ENCODE measurements at regions not wholly inside any gene's neighbourhood (a gene's known extent, or its start where the extent isn't known, plus 50 kb on each side); places are given as distances from the start of the nearest gene placed in this dataset.

DNA sequence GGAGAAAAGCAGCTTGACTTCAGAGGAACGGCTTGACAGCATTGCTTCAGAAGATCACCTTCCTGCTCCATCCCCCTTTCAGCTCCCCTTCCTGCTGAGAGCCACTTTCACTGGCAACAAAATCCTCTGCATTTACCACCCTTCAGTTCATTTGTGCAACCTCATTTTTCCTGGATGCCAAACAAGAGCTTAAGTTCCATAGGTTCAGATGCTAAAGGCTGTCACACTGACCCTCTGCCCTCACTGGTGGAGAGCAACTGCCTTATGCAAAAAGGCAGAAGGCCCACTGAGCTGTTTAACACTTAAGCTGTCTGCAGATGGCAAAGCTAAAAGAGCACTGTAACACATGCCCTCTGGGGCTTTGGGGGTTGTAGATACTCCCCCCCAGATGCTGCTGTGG is 131.2 kb upstream of the SPACA1 start:
- no peak overlapping the region for H3K4me3 Mint-ChIP-seq
- no peak overlapping the region for H3K27ac Mint-ChIP-seq
- H3K27ac ChIP-seq (ENCODE audit: insufficient read depth, low read length, poor library complexity, severe bottlenecking): no peak overlapping the region
- H3K27me3 ChIP-seq (ENCODE audit: control insufficient read depth, insufficient read depth, low read length): peaks cover 7% of the 10 kb centered on the region
- no peaks in the 10 kb centered on the region for H3K4me1 ChIP-seq (ENCODE audit: control insufficient read depth, insufficient read depth, low read length, poor library complexity, severe bottlenecking)
- no peak for DNase-seq
- no peaks in the 10 kb centered on the region for H3K4me1 Mint-ChIP-seq
- H3K9me3 Mint-ChIP-seq: peaks cover 0 to 2% (median 0%) of the 10 kb centered on the region in 7 donors
- no peaks in the 10 kb centered on the region for H3K9me3 ChIP-seq (ENCODE audit: control insufficient read depth in 2 of 2, low read length in 2 of 2)
- peaks cover 23% of the 10 kb centered on the region for H3K27me3 Mint-ChIP-seq
- no peak for ATAC-seq (ENCODE audit: low read depth in 2 of 2)
- H3K36me3 Mint-ChIP-seq: no peaks in the 10 kb centered on the region
- no peak overlapping the region for H3K4me3 ChIP-seq (ENCODE audit: low read depth, low read length)
- no peaks in the 10 kb centered on the region for H3K36me3 ChIP-seq (ENCODE audit: control insufficient read depth, insufficient read depth, low read length)

DNA sequence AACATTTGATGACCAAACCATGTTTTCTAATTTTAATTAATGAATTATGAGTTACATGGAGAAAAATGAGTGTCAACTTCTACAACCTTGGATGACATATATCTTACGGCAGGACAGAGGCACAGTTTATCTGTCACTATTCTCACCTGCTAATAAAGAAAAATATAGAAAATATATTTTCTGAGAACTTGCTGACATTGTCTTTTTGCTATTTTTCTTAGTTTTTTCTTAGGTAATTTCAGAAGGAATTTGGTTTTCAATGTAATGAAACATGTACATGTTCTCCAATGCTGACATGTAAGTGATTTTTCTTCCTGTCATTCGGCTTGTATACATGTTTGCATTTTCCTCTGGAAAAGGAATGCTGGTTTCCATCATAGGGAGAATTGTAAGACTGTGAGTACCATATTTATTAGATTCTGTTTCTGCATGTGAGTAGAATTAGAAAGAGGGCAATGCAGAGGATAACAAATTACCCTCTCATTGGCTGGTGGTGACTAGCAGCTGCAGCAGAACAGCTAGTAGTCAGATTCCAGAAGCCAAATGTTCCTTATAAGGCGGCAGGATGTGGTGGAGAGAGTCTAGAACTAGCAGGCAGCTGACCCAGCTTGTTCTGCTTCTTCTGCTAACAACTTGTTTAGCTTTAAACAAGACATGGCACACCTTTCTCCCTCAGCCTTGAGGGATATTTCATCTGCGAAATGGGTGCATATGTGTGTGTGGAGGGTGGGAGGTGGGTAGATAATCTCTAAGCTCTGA is 132.8 kb upstream of the SPACA1 start:
- no peak overlapping the region for H3K4me3 ChIP-seq (ENCODE audit: low read depth, low read length)
- H3K36me3 ChIP-seq (ENCODE audit: control insufficient read depth, insufficient read depth, low read length): no peaks in the 10 kb centered on the region
- no peaks in the 10 kb centered on the region for H3K4me1 Mint-ChIP-seq
- no peaks in the 10 kb centered on the region for H3K36me3 Mint-ChIP-seq
- peaks cover 7% of the 10 kb centered on the region for H3K27me3 ChIP-seq (ENCODE audit: control insufficient read depth, insufficient read depth, low read length)
- H3K4me3 Mint-ChIP-seq: no peak overlapping the region
- peak in 1 of 2 donors; percentile 69 for ATAC-seq (ENCODE audit: low read depth in 2 of 2)
- H3K27ac Mint-ChIP-seq: no peak overlapping the region
- peaks cover 29% of the 10 kb centered on the region for H3K27me3 Mint-ChIP-seq
- no peaks in the 10 kb centered on the region for H3K9me3 ChIP-seq (ENCODE audit: control insufficient read depth in 2 of 2, low read length in 2 of 2)
- no peak overlapping the region for H3K27ac ChIP-seq (ENCODE audit: insufficient read depth, low read length, poor library complexity, severe bottlenecking)
- peaks cover 0 to 3% (median 0%) of the 10 kb centered on the region in 7 donors for H3K9me3 Mint-ChIP-seq
- DNase-seq: peak in 1 of 3 donors; percentile 28
- H3K4me1 ChIP-seq (ENCODE audit: control insufficient read depth, insufficient read depth, low read length, poor library complexity, severe bottlenecking): no peaks in the 10 kb centered on the region

DNA sequence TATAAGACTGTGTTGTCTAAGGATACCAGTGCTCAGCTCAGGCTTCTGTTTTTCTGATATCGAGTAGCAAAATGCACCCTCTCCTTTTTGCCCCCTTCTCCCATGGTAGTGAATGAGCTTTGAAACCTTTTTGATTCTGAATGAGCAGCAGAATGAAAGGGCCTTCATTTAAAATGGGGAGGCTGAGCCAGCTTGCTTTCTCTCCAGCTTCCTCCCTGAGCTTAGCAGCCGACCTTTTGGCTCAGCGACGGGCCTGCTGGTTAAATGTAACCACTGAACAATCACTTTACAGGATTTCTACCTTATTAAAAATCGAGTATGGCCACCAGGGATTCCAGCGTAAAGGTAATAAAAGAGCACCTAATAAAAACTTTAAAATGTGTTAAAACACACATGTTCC is 133.7 kb upstream of the SPACA1 start:
- peaks cover 0 to 3% (median 0%) of the 10 kb centered on the region in 7 donors for H3K9me3 Mint-ChIP-seq
- Histone ChIP-seq H3K4me1 (ENCODE audit: control insufficient read depth, insufficient read depth, low read length, poor library complexity, severe bottlenecking) (no peaks in the 10 kb centered on the region), H3K4me3 (ENCODE audit: low read depth, low read length) (no peak overlapping the region), H3K36me3 (ENCODE audit: control insufficient read depth, insufficient read depth, low read length) (no peaks in the 10 kb centered on the region), H3K27me3 (ENCODE audit: control insufficient read depth, insufficient read depth, low read length) (peaks cover 7% of the 10 kb centered on the region), H3K9me3 (ENCODE audit: control insufficient read depth in 2 of 2, low read length in 2 of 2) (no peaks in the 10 kb centered on the region), H3K27ac (ENCODE audit: insufficient read depth, low read length, poor library complexity, severe bottlenecking) (no peak overlapping the region)
- H3K4me1 Mint-ChIP-seq: no peaks in the 10 kb centered on the region
- H3K36me3 Mint-ChIP-seq: no peaks in the 10 kb centered on the region
- H3K4me3 Mint-ChIP-seq: no peak overlapping the region
- peaks cover 36% of the 10 kb centered on the region for H3K27me3 Mint-ChIP-seq
- DNase-seq (no peak), ATAC-seq (ENCODE audit: low read depth in 2 of 2) (no peak)
- no peak overlapping the region for H3K27ac Mint-ChIP-seq

DNA sequence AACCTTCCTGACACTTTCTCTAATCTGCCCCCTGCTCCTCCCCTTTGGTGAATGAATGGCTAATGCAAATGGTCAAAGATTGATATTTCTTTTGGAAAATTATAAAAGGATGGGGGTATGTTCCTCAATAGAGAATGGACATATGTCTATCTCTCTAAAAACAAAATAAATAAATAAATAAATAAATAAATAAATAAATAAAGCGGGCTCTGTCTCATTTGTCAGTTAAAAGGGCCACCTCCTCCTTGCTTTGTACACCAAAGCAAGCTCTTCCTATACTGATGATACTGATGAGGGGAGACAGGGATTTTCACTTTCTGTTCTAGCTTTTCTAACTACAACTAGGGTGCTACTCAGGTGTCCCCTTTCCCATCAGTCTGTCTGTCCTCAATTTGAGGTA is 135.5 kb upstream of the SPACA1 start:
- Mint-ChIP-seq H3K36me3 (no peaks in the 10 kb centered on the region), H3K27ac (no peak overlapping the region), H3K9me3 (peaks cover 0 to 3% (median 0%) of the 10 kb centered on the region in 7 donors), H3K4me3 (no peak overlapping the region), H3K4me1 (peaks cover 0 to 2% (median under 1%) of the 10 kb centered on the region in 4 donors), H3K27me3 (peaks cover 42% of the 10 kb centered on the region)
- Histone ChIP-seq H3K27ac (ENCODE audit: insufficient read depth, low read length, poor library complexity, severe bottlenecking) (no peak overlapping the region), H3K9me3 (ENCODE audit: control insufficient read depth in 2 of 2, low read length in 2 of 2) (no peaks in the 10 kb centered on the region), H3K4me3 (ENCODE audit: low read depth, low read length) (no peak overlapping the region), H3K27me3 (ENCODE audit: control insufficient read depth, insufficient read depth, low read length) (peaks cover 10% of the 10 kb centered on the region), H3K36me3 (ENCODE audit: control insufficient read depth, insufficient read depth, low read length) (no peaks in the 10 kb centered on the region), H3K4me1 (ENCODE audit: control insufficient read depth, insufficient read depth, low read length, poor library complexity, severe bottlenecking) (peaks cover 4% of the 10 kb centered on the region)
- ATAC-seq (ENCODE audit: low read depth in 2 of 2): no peak
- no peak for DNase-seq

DNA sequence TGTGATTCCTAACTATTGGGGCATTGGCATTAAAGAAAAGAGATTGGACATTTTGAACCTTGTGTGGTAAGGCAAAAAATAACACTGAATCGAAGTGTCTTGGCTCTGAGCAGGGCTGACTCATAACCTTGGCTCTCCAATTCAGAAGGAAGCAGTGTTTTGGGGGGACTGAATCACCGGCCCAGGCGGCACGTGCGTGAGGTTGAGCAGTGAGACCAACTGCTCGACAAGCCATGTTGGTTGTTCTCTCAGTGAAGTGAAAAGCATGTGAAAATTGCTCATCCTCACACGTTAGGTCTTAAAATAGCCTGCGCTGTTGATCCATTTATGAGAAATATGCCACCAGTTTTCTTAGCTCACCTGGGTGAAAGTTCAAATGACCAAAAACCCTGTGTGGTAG is 137.8 kb upstream of the SPACA1 start:
- Histone ChIP-seq H3K9me3 (ENCODE audit: control insufficient read depth in 2 of 2, low read length in 2 of 2) (no peaks in the 10 kb centered on the region), H3K27me3 (ENCODE audit: control insufficient read depth, insufficient read depth, low read length) (peaks cover 11% of the 10 kb centered on the region), H3K36me3 (ENCODE audit: control insufficient read depth, insufficient read depth, low read length) (no peaks in the 10 kb centered on the region), H3K4me1 (ENCODE audit: control insufficient read depth, insufficient read depth, low read length, poor library complexity, severe bottlenecking) (peaks cover 4% of the 10 kb centered on the region), H3K27ac (ENCODE audit: insufficient read depth, low read length, poor library complexity, severe bottlenecking) (no peak overlapping the region), H3K4me3 (ENCODE audit: low read depth, low read length) (no peak overlapping the region)
- Mint-ChIP-seq H3K27ac (no peak overlapping the region), H3K4me1 (peaks cover 0 to 2% (median under 1%) of the 10 kb centered on the region in 4 donors), H3K4me3 (no peak overlapping the region), H3K9me3 (peaks cover 0 to 3% (median 0%) of the 10 kb centered on the region in 7 donors), H3K36me3 (no peaks in the 10 kb centered on the region), H3K27me3 (peaks cover 49% of the 10 kb centered on the region)
- ATAC-seq (ENCODE audit: low read depth in 2 of 2) (no peak), DNase-seq (no peak)

DNA sequence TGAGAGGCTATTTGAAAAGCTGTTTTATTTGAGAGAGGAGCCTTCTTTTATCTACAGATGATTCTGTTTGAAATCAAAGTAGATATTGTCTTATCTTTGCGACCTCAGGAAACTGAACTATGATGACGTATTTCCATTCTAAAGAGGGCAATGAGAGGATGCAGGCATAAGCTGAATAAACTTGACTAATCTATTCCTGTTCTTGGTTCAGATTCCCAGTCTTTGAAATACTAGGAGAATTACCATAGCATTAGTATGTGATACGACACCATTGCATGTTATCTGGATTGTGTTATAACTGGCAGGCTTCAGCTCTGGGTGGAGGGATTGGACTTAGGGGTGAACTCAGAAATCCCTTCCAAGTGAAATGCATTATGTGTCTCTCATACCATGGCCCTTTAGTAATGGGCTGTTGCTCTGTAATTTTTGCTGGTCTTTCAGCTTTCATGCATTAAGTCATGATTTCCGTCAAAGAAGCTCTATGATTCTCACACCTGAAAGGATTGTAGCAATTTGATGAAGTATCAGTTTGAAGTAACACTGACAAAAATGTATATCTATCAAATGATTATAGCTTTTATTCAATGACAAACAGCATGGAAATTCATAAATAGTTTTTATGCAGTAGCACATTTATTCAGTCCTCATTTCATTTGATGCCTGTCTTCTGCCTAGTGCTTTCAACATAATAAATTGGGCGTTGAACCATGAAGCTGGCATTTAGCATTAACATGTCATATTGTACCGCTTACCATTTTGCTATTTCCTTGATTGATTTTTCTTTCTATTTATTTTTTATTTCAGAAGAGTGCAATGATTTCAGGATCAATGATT is 138.4 kb upstream of the SPACA1 start:
- no peak for DNase-seq
- no peak overlapping the region for H3K4me3 Mint-ChIP-seq

DNA sequence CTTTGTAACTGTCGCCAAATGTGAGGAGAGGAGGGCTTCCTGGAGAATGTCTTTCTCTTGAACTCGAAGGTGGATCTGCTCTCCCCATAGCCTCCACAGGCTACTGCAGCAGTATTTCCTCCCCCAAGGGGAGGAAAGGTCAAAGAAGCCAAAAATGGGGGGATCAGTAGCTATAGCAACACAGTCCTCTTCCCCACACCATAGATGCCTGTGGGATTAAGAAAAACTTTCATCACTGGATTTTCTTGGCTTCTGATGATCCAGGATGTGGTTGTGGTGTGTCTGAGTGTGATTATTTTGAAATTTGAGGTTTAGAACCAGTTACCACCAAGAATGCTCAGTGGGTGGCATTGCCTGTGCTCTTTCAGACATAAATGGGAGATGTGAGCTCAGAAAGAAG is 140.1 kb upstream of the SPACA1 start:
- Mint-ChIP-seq H3K27me3 (peaks cover 42% of the 10 kb centered on the region), H3K27ac (no peak overlapping the region), H3K36me3 (no peaks in the 10 kb centered on the region), H3K9me3 (peaks cover 0 to 3% (median 0%) of the 10 kb centered on the region in 7 donors), H3K4me1 (peaks cover 0 to 2% (median under 1%) of the 10 kb centered on the region in 4 donors), H3K4me3 (no peak overlapping the region)
- no peak overlapping the region for H3K27ac ChIP-seq (ENCODE audit: insufficient read depth, low read length, poor library complexity, severe bottlenecking)
- H3K9me3 ChIP-seq (ENCODE audit: control insufficient read depth in 2 of 2, low read length in 2 of 2): no peaks in the 10 kb centered on the region
- DNase-seq: peak in 1 of 3 donors; percentile 42
- H3K27me3 ChIP-seq (ENCODE audit: control insufficient read depth, insufficient read depth, low read length): peaks cover 9% of the 10 kb centered on the region
- ATAC-seq (ENCODE audit: low read depth in 2 of 2): no peak
- peaks cover 4% of the 10 kb centered on the region for H3K4me1 ChIP-seq (ENCODE audit: control insufficient read depth, insufficient read depth, low read length, poor library complexity, severe bottlenecking)
- no peak overlapping the region for H3K4me3 ChIP-seq (ENCODE audit: low read depth, low read length)
- H3K36me3 ChIP-seq (ENCODE audit: control insufficient read depth, insufficient read depth, low read length): no peaks in the 10 kb centered on the region

More for the DNA sequence above, 138.4 kb upstream of the SPACA1 start:
- no peaks in the 10 kb centered on the region for H3K9me3 ChIP-seq (ENCODE audit: control insufficient read depth in 2 of 2, low read length in 2 of 2)
- peaks cover 11% of the 10 kb centered on the region for H3K27me3 ChIP-seq (ENCODE audit: control insufficient read depth, insufficient read depth, low read length)
- Mint-ChIP-seq H3K4me1 (peaks cover 0 to 2% (median under 1%) of the 10 kb centered on the region in 4 donors), H3K27ac (no peak overlapping the region), H3K9me3 (peaks cover 0 to 3% (median 0%) of the 10 kb centered on the region in 7 donors), H3K36me3 (no peaks in the 10 kb centered on the region), H3K27me3 (peaks cover 46% of the 10 kb centered on the region)
- ATAC-seq (ENCODE audit: low read depth in 2 of 2): no peak
- no peak overlapping the region for H3K4me3 ChIP-seq (ENCODE audit: low read depth, low read length)
- H3K27ac ChIP-seq (ENCODE audit: insufficient read depth, low read length, poor library complexity, severe bottlenecking): no peak overlapping the region
- H3K36me3 ChIP-seq (ENCODE audit: control insufficient read depth, insufficient read depth, low read length): no peaks in the 10 kb centered on the region
- H3K4me1 ChIP-seq (ENCODE audit: control insufficient read depth, insufficient read depth, low read length, poor library complexity, severe bottlenecking): peaks cover 4% of the 10 kb centered on the region
